Midbrain (tissue), 1 donor: ENCODE measurements at regions not wholly inside any gene's neighbourhood (a gene's known extent, or its start where the extent isn't known, plus 50 kb on each side); places are given as distances from the start of the nearest gene placed in this dataset.

ENCODE experiments used
- DNase-seq: peaks from one replicate; lab custom pipeline; 2025; lab: John Stamatoyannopoulos, UW

- DNase-seq, result no peak
Observed at GRCh38 chr4:11597506-11597905, 168.8 kb upstream of the HS3ST1 start.

- DNase-seq, result no peak
Observed at GRCh38 chr4:11596989-11597388, 168.3 kb upstream of the HS3ST1 start.

GRCh38 chr4:11593576-11594116 lies 165.0 kb upstream of the HS3ST1 start:
- no peak for DNase-seq

GRCh38 chr4:11592276-11592675 lies 163.6 kb upstream of the HS3ST1 start:
- DNase-seq, result no peak

GRCh38 chr4:11590132-11590531 lies 161.4 kb upstream of the HS3ST1 start:
- DNase-seq, result no peak

GRCh38 chr4:11589676-11590075 lies 161.0 kb upstream of the HS3ST1 start:
- DNase-seq, result no peak

- no peak for DNase-seq
Observed at GRCh38 chr4:11587797-11588196, 159.1 kb upstream of the HS3ST1 start.

- DNase-seq, result no peak
Observed at GRCh38 chr4:11585506-11585905, 156.8 kb upstream of the HS3ST1 start.

GRCh38 chr4:11568511-11568910 lies 139.8 kb upstream of the HS3ST1 start:
- DNase-seq, result no peak

GRCh38 chr4:11566444-11567022 lies 137.8 kb upstream of the HS3ST1 start:
- no peak for DNase-seq

- no peak for DNase-seq
Observed at GRCh38 chr4:11565899-11566298, 137.2 kb upstream of the HS3ST1 start.

- no peak for DNase-seq
Observed at GRCh38 chr4:11565213-11565612, 136.5 kb upstream of the HS3ST1 start.

GRCh38 chr4:11564021-11564420 lies 135.3 kb upstream of the HS3ST1 start:
- DNase-seq, result no peak

- DNase-seq, result no peak
Observed at GRCh38 chr4:11549525-11549924, 120.8 kb upstream of the HS3ST1 start.

GRCh38 chr4:11548597-11549082 lies 119.9 kb upstream of the HS3ST1 start:
- DNase-seq, result no peak

- DNase-seq, result no peak
Observed at GRCh38 chr4:11546391-11547175, 117.9 kb upstream of the HS3ST1 start.

- no peak for DNase-seq
Observed at GRCh38 chr4:11545651-11546050, 117.0 kb upstream of the HS3ST1 start.

- no peak for DNase-seq
Observed at GRCh38 chr4:11544211-11544610, 115.5 kb upstream of the HS3ST1 start.

- no peak for DNase-seq
Observed at GRCh38 chr4:11543706-11544105, 115.0 kb upstream of the HS3ST1 start.

- no peak for DNase-seq
Observed at GRCh38 chr4:11542952-11543351, 114.3 kb upstream of the HS3ST1 start.

GRCh38 chr4:11537846-11538245 lies 109.2 kb upstream of the HS3ST1 start:
- DNase-seq, result no peak

- no peak for DNase-seq
Observed at GRCh38 chr4:11535333-11535732, 106.6 kb upstream of the HS3ST1 start.

- DNase-seq, result no peak
Observed at GRCh38 chr4:11534623-11535302, 106.1 kb upstream of the HS3ST1 start.
